Adrenal gland (tissue), 5 donors: ENCODE measurements at regions not wholly inside any gene's neighbourhood (a gene's known extent, or its start where the extent isn't known, plus 50 kb on each side); places are given as distances from the start of the nearest gene placed in this dataset.

ENCODE experiments used
- POLR2A ChIP-seq, 2 donors: fragments of 450-650 bp; IDR thresholded peaks; one replicate each; pipeline ENCODE4 v1.6.1; 2017; ENCODE audit warnings: antibody characterized with exemption in 2 of 2, mild to moderate bottlenecking in 2 of 2, moderate library complexity in 1 of 2
- TF ChIP-seq, protein P1 (sequence below), 6 experiments: fragments of 450-650 bp in 4 of 6; fragments of 200-600 bp in 2 of 6; sonication (generic) in 1 of 6; IDR thresholded peaks; 1 replicate in 5 of 6; 2 replicates in 1 of 6; pipeline versions ENCODE4 v1.5.1 to v1.8.0; 2016 to 2021; ENCODE audit warnings: antibody characterized with exemption in 6 of 6, mild to moderate bottlenecking in 2 of 6, moderate library complexity in 1 of 6
- donor health status: DM: no; HTN: no; CAD: no.

- TF ChIP-seq POLR2A (IDR thresholded peaks at IDR 0.05) = no peak
- TF ChIP-seq, protein P1, sequence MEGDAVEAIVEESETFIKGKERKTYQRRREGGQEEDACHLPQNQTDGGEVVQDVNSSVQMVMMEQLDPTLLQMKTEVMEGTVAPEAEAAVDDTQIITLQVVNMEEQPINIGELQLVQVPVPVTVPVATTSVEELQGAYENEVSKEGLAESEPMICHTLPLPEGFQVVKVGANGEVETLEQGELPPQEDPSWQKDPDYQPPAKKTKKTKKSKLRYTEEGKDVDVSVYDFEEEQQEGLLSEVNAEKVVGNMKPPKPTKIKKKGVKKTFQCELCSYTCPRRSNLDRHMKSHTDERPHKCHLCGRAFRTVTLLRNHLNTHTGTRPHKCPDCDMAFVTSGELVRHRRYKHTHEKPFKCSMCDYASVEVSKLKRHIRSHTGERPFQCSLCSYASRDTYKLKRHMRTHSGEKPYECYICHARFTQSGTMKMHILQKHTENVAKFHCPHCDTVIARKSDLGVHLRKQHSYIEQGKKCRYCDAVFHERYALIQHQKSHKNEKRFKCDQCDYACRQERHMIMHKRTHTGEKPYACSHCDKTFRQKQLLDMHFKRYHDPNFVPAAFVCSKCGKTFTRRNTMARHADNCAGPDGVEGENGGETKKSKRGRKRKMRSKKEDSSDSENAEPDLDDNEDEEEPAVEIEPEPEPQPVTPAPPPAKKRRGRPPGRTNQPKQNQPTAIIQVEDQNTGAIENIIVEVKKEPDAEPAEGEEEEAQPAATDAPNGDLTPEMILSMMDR (IDR thresholded peaks at IDR 0.05) = no peak
These were observed 281.0 kb upstream of the FOXF1 start for GRCh38 chr16:86229283-86229682.
